C4-2B (cell line): ENCODE measurements at regions not wholly inside any gene's neighbourhood (a gene's known extent, or its start where the extent isn't known, plus 50 kb on each side); places are given as distances from the start of the nearest gene placed in this dataset.

Experiments
- ZFX ChIP-seq: fragments of 450-650 bp; IDR thresholded peaks from 2 replicates; pipeline ENCODE4 v1.6.1; 2017
- TF ChIP-seq, protein P1 (sequence below): fragments of 450-650 bp; conservative IDR thresholded peaks from 2 replicates; pipeline ENCODE4 v1.5.1; 2017; ENCODE audit warnings: mild to moderate bottlenecking

DNA sequence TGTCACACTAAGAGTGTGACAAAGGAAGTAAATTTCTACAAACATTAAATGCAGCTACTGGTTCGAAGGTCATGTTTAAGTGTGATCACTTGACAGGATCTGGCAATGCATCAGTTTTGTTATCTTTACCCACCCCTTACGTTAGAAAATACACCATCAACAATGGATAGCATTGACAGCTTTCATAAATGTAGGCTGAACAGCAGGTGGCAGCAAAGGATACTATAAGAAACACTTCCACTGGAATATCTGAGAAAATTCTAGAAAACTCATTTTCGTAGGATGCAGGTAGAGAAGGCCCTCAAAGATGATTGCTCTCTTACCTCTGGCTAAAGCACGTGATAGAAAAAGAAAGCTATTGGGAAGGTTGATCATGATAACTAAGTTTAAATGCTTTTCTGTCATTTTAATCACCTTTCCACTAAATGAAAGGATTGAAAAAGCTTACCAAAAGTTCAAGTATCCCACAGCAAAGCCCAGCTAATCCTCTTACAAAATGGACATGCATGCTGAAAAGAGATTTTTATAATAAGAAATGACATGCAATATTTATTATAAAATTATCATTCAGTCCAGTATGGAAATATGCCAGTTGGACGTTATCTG is 292.5 kb downstream of the PARP8 start:
- TF ChIP-seq, protein P1, sequence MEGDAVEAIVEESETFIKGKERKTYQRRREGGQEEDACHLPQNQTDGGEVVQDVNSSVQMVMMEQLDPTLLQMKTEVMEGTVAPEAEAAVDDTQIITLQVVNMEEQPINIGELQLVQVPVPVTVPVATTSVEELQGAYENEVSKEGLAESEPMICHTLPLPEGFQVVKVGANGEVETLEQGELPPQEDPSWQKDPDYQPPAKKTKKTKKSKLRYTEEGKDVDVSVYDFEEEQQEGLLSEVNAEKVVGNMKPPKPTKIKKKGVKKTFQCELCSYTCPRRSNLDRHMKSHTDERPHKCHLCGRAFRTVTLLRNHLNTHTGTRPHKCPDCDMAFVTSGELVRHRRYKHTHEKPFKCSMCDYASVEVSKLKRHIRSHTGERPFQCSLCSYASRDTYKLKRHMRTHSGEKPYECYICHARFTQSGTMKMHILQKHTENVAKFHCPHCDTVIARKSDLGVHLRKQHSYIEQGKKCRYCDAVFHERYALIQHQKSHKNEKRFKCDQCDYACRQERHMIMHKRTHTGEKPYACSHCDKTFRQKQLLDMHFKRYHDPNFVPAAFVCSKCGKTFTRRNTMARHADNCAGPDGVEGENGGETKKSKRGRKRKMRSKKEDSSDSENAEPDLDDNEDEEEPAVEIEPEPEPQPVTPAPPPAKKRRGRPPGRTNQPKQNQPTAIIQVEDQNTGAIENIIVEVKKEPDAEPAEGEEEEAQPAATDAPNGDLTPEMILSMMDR, result peak; percentile 81
- no peak for TF ChIP-seq ZFX
